Hepatocyte (in vitro differentiated cells): ENCODE measurements at regions not wholly inside any gene's neighbourhood (a gene's known extent, or its start where the extent isn't known, plus 50 kb on each side); places are given as distances from the start of the nearest gene placed in this dataset.

ENCODE experiments used
- EZH2 ChIP-seq: fragments of 200-600 bp; sonication (generic); IDR thresholded peaks from 2 replicates; pipeline ENCODE4 v1.6.1; 2016; ENCODE audit warnings: antibody characterized with exemption, mild to moderate bottlenecking, borderline replicate concordance
- EZH2phosphoT487 ChIP-seq: fragments of 200-600 bp; sonication (generic); IDR thresholded peaks from one replicate; pipeline ENCODE4 v1.6.1; 2018; ENCODE audit warnings: antibody characterized with exemption, mild to moderate bottlenecking, low read depth, moderate library complexity; ENCODE audit not compliant: unreplicated experiment, severe bottlenecking
- TF ChIP-seq, protein P1 (sequence below): fragments of 200-600 bp; sonication (generic); IDR thresholded peaks from 2 replicates; pipeline ENCODE4 v1.5.1; 2016; ENCODE audit warnings: antibody characterized with exemption, mild to moderate bottlenecking; ENCODE audit not compliant: poor library complexity

DNA sequence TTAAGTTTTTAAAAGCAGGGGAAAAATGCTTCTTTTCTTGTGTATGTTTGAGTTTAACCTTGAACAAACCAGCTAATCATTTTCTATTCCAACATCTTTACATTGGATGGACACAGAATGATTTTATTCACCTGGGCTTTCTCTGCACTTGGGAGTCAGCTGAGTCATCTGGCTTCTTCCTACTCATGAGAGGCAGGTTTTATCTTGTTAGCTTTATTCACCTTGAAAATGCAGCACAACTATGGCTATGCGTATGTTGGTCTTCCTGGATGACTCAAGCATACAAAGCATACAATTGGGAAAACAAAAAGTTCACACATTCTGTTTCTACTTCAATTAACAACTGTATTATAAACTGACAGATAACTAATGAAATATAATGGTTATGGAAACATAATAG is 737.7 kb downstream of the FRK start:
- TF ChIP-seq, protein P1, sequence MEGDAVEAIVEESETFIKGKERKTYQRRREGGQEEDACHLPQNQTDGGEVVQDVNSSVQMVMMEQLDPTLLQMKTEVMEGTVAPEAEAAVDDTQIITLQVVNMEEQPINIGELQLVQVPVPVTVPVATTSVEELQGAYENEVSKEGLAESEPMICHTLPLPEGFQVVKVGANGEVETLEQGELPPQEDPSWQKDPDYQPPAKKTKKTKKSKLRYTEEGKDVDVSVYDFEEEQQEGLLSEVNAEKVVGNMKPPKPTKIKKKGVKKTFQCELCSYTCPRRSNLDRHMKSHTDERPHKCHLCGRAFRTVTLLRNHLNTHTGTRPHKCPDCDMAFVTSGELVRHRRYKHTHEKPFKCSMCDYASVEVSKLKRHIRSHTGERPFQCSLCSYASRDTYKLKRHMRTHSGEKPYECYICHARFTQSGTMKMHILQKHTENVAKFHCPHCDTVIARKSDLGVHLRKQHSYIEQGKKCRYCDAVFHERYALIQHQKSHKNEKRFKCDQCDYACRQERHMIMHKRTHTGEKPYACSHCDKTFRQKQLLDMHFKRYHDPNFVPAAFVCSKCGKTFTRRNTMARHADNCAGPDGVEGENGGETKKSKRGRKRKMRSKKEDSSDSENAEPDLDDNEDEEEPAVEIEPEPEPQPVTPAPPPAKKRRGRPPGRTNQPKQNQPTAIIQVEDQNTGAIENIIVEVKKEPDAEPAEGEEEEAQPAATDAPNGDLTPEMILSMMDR = no peak
- no peak for TF ChIP-seq EZH2
- TF ChIP-seq EZH2phosphoT487 = no peak
